Activated naive CD8-positive, alpha-beta T cell treated with anti-CD3 and anti-CD28 coated beads, Interleukin-2, amount 50 U/mL, for 24 hours (primary cell): ENCODE measurements at regions not wholly inside any gene's neighbourhood (a gene's known extent, or its start where the extent isn't known, plus 50 kb on each side); places are given as distances from the start of the nearest gene placed in this dataset.

Source experiments
- ATAC-seq: fragments of 150-1000 bp; cut with Tn5 transposase; one replicate; pipeline ENCODE4 v1.10.0; 2021
- DNase-seq: peaks from one replicate; pipeline ENCODE4 v3.0.0; 2021
- H3K27ac Mint-ChIP-seq: one replicate; pipeline ENCODE4 v1.8.0; 2021; ENCODE audit warnings: mild to moderate bottlenecking, mixed read lengths
- H3K27me3 Mint-ChIP-seq: one replicate; pipeline ENCODE4 v1.8.0; 2021; ENCODE audit warnings: mixed read lengths
- H3K36me3 Mint-ChIP-seq: one replicate; pipeline ENCODE4 v1.8.0; 2021; ENCODE audit warnings: low read depth, mixed read lengths
- H3K4me1 Mint-ChIP-seq: one replicate; pipeline ENCODE4 v1.8.0; 2021; ENCODE audit warnings: mixed read lengths
- H3K4me3 Mint-ChIP-seq: one replicate; pipeline ENCODE4 v1.8.0; 2021; ENCODE audit warnings: mild to moderate bottlenecking, moderate library complexity, mixed read lengths
- H3K9me3 Mint-ChIP-seq: one replicate; pipeline ENCODE4 v1.8.0; 2021; ENCODE audit warnings: mixed read lengths

DNA sequence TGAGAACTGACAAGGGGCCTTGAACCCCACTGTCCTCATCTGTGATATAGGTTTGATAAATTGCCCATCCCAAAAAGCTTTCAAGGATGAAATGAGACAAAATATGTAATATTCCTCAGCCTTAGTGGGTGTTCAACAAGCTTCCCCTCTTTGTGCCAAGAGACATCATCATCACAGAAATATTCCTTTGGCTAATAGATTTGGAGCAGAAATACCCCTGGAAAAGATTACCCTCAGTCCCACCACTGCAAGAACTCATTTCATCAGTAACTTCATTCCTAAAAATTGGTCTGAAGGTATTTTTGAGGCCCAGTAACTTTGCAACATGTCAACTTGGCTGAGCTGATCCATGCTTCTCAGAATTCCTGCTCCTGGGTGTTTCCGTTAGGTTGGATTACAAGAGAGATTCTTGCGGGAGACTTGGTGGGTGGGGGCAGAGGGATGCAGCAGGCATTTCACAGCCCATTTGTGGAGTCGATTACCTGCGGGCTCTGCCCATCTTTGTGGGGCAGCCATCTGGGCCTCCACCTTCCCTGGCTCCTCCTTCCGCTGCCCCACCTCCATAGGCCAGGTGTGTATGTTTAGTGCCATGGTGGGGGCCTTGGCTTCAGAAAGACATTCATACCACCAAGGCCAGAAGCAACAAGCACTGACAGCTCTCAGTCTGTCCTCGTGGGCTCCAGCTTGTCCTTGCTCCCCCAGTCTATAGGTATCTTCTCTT lies 263.9 kb downstream of the GLI2 start:
- no peak overlapping the region for H3K4me3 Mint-ChIP-seq
- no peak for ATAC-seq
- no peaks in the 10 kb centered on the region for H3K4me1 Mint-ChIP-seq
- H3K36me3 Mint-ChIP-seq: no peaks in the 10 kb centered on the region
- H3K27ac Mint-ChIP-seq: no peak overlapping the region
- H3K9me3 Mint-ChIP-seq: no peaks in the 10 kb centered on the region
- H3K27me3 Mint-ChIP-seq: peaks cover 5% of the 10 kb centered on the region
- no peak for DNase-seq

DNA sequence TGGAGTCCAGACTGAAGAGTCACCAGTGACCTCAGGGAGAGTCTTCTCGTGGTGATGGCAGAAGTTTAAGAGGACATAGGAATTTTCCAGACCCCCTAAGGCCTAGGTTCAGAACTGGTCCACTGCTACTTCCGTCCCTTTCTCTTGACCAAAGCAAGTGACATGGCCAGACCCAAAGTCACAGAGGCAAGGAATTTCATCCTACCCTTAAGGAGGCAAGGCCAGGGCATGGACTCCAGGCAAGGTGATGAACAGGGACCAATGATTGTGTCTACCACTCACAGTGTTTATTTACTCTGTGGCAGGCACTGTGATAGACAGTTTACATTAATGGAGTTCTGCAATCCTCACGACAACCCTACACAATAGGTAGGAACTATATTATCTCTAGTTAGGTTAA lies 265.1 kb downstream of the GLI2 start:
- ATAC-seq (no peak), DNase-seq (no peak)
- H3K9me3 Mint-ChIP-seq: no peaks in the 10 kb centered on the region
- H3K27me3 Mint-ChIP-seq: peaks cover 5% of the 10 kb centered on the region
- no peak overlapping the region for H3K27ac Mint-ChIP-seq
- H3K36me3 Mint-ChIP-seq: no peaks in the 10 kb centered on the region
- no peak overlapping the region for H3K4me3 Mint-ChIP-seq
- no peaks in the 10 kb centered on the region for H3K4me1 Mint-ChIP-seq

DNA sequence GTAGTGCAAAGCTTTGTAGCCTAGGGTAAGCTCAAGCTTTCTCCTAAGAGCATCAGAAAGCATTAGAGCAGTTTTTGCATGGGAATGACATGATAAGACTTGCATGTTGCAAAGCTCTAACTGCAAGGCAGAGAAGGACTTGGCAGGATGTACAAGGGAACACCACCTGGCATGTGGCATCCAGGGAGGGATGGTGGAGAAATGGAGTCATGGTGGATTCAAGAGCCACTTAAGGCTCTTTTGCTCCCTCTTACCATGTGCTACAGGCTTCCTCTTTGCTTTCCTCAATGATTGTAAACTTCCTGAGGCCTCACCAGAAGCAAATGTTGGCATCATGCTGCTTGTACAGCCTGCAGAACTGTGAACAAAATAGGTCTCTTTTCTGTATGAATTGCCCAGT lies 266.0 kb downstream of the GLI2 start:
- ATAC-seq (no peak), DNase-seq (no peak)
- no peaks in the 10 kb centered on the region for H3K4me1 Mint-ChIP-seq
- H3K4me3 Mint-ChIP-seq: no peak overlapping the region
- no peaks in the 10 kb centered on the region for H3K9me3 Mint-ChIP-seq
- no peak overlapping the region for H3K27ac Mint-ChIP-seq
- peaks cover 5% of the 10 kb centered on the region for H3K27me3 Mint-ChIP-seq
- no peaks in the 10 kb centered on the region for H3K36me3 Mint-ChIP-seq

DNA sequence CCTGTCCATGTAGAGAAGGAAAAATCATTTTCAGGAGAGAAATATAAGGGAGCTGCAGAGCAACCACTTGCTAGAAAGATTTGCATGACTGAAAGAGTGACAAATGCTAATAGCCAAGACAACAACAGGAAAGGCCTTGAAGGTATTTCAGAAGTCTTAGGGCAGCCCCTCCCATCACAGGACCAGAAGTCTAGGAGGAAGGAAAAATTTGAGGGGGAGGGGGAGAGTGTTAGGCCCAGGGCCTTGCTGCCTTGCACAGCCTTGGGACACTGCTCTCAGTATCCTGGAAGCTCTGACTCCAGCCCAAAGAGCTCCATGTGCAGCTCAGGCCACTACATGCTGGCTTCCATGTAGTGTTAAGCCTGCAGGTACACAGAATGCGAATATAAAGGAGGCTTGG lies 266.9 kb downstream of the GLI2 start:
- DNase-seq (no peak), ATAC-seq (no peak)
- H3K27ac Mint-ChIP-seq: no peak overlapping the region
- no peaks in the 10 kb centered on the region for H3K9me3 Mint-ChIP-seq
- peaks cover 5% of the 10 kb centered on the region for H3K27me3 Mint-ChIP-seq
- H3K4me3 Mint-ChIP-seq: no peak overlapping the region
- no peaks in the 10 kb centered on the region for H3K36me3 Mint-ChIP-seq
- H3K4me1 Mint-ChIP-seq: no peaks in the 10 kb centered on the region

DNA sequence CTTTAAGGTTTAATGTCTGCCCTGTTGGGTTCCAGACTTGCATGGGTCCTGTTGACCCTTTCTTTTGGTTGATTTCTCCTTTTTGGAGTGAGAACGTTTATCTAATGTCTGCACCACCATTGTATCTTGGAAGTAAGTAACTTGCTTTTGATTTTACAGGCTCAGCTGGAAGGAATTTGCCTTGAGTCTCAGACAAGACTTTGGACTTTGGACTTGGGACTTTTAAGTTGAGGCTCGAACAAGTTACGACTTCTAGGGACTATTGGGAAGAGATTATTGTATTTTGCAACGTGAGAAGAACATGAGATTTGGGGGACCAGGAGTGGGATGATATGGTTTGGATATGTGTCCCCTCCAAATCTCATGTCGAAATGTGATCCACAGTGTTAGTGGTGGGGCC lies 267.7 kb downstream of the GLI2 start:
- Mint-ChIP-seq H3K36me3 (no peaks in the 10 kb centered on the region), H3K27ac (no peak overlapping the region), H3K4me3 (no peak overlapping the region), H3K27me3 (peaks cover 5% of the 10 kb centered on the region), H3K4me1 (no peaks in the 10 kb centered on the region), H3K9me3 (no peaks in the 10 kb centered on the region)
- ATAC-seq (no peak), DNase-seq (no peak)

DNA sequence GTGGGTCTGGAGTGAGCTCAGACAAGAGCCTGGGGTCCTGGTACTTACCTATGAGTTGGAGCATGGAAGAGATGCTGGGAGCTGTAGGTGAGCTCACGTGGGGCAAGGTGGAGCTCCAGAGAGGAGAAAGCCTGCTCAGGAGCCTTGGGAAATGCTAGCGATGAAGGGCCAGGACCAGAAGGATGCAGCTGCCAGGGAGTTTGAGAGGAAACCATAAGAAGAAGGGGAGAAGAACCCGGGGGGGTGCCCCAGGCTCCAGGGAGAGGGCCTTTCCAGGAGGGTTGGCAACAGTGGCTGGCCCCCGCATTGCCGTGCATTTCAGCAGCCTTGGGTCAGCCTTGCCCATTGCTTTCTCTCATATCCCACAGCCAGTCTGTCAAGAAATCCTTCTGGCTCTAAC lies 268.7 kb downstream of the GLI2 start:
- Mint-ChIP-seq H3K4me1 (no peaks in the 10 kb centered on the region), H3K27me3 (peaks cover 7% of the 10 kb centered on the region), H3K4me3 (no peak overlapping the region), H3K9me3 (no peaks in the 10 kb centered on the region), H3K36me3 (no peaks in the 10 kb centered on the region), H3K27ac (no peak overlapping the region)
- ATAC-seq: no peak
- no peak for DNase-seq

DNA sequence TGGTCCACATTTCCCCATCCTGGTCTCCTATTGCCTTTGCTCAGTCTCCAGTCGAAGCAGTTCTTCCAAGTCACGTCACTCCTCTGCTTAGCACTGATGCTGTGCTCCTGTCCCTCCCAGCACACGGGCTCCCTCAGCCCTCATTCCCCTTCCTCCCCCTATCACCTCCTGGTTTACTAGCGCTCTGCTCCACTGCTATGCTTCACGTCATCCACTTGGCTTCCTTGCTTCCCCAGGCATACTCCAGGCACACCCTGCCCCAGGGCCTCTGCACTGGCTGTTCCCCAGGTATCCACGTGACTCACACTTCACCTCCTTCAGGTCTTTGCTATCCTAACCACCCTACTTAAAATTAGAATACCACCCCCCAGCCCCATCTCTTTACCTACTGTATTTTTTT lies 269.3 kb downstream of the GLI2 start:
- H3K36me3 Mint-ChIP-seq: no peaks in the 10 kb centered on the region
- no peak overlapping the region for H3K27ac Mint-ChIP-seq
- no peak overlapping the region for H3K4me3 Mint-ChIP-seq
- ATAC-seq (no peak), DNase-seq (no peak)
- no peaks in the 10 kb centered on the region for H3K9me3 Mint-ChIP-seq
- H3K4me1 Mint-ChIP-seq: no peaks in the 10 kb centered on the region
- H3K27me3 Mint-ChIP-seq: peaks cover 6% of the 10 kb centered on the region

DNA sequence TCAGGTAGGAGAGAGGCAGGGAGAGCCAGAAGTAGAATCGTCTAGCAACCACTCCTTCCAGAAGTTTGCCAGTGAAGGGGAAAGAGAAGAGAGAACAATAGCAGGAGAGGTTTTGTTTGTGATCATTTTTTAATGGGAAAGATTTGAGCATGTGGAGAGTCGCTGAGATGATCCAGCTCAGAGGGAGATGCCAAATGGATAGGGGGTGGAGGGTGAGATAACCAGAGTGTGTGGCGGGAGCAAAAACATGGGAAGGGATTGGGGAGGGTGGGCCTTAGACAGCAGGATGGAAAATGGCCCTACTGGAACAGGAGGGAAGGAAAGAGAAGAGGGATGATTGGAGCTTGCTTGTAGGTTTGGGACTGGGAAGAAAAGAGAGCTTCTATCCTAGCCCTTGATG lies 269.8 kb downstream of the GLI2 start:
- peaks cover 6% of the 10 kb centered on the region for H3K27me3 Mint-ChIP-seq

DNA sequence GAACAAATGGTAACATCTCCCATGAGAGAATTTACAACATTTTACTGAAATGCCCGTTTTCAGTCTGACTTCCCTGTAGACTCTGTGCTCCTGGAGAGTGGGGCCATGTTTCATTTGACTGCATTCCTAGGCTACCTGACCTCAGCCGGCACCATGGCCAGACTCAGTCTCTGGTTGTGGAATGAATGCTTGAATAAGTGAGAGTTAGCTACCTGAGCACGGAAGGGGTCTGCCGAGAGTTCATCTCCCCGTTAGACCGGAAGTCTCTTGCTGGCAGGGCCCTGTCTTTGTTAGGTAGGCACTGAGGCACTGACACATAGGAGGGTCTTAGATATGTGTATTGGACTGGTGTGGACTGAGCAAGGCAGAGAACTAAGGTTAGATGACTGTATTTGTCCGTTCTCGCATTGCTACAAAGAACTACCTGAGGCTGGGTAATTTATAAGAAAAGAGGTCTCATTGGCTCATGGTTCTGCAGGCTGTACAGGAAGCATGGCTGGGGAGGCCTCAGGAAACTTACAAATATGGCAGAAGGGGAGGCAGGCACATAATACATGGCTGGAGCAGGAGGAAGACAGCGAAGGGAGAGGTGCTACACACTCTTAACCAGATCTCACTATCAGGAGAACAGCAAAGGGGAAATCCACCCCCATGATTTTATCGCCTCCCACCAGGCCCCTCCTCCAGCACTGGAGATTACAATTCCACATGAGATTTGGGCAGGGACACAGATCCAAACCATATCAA lies 271.2 kb downstream of the GLI2 start:
- Mint-ChIP-seq H3K27ac (no peak overlapping the region), H3K9me3 (peaks cover 5% of the 10 kb centered on the region), H3K4me3 (no peak overlapping the region), H3K27me3 (peaks cover 6% of the 10 kb centered on the region), H3K36me3 (no peaks in the 10 kb centered on the region), H3K4me1 (no peaks in the 10 kb centered on the region)
- DNase-seq (no peak), ATAC-seq (no peak)

More for the DNA sequence above, 269.8 kb downstream of the GLI2 start:
- ATAC-seq: no peak
- no peak for DNase-seq
- Mint-ChIP-seq H3K9me3 (peaks cover 4% of the 10 kb centered on the region), H3K27ac (no peak overlapping the region), H3K4me1 (no peaks in the 10 kb centered on the region), H3K36me3 (no peaks in the 10 kb centered on the region), H3K4me3 (no peak overlapping the region)

DNA sequence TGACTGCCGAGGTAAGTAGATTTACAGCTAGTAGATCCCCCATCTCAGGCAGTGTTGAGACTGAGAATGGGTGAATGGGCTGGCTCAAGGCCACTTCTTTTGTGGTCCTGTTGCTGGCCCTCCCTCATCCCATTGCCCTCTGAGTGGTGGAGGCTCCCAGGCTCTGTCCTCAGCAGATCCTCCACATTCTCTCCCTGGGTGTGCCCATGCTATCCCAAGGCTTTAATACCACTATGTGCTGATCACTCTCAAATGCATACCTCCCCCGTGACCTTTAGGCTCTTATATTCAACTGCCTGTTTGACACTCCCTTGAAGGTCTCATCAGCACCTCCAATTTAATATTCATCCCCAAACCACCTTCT lies 271.8 kb downstream of the GLI2 start:
- no peak for DNase-seq
- Mint-ChIP-seq H3K4me1 (no peaks in the 10 kb centered on the region), H3K27ac (no peak overlapping the region), H3K9me3 (peaks cover 5% of the 10 kb centered on the region), H3K36me3 (no peaks in the 10 kb centered on the region), H3K27me3 (peaks cover 6% of the 10 kb centered on the region), H3K4me3 (no peak overlapping the region)
- ATAC-seq: no peak

DNA sequence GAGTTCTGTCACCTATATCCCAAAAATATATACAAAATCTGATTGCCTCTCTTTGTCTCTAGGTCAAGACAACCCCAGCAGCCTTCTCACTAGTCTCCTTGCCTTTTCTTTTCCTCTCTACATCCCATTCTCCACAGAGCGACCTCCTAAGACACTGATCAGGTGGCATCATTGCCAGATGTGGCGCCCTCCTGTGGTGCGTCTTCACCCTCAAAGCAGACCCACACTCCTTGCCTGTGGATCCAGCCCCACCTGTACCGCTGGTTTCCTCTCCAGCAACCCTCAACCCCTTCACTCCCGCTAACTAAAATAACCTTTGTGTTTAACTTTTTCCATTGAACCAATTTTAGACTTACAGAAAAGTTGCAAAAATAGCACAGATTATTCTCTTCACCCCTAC lies 273.3 kb downstream of the GLI2 start:
- no peak overlapping the region for H3K27ac Mint-ChIP-seq

DNA sequence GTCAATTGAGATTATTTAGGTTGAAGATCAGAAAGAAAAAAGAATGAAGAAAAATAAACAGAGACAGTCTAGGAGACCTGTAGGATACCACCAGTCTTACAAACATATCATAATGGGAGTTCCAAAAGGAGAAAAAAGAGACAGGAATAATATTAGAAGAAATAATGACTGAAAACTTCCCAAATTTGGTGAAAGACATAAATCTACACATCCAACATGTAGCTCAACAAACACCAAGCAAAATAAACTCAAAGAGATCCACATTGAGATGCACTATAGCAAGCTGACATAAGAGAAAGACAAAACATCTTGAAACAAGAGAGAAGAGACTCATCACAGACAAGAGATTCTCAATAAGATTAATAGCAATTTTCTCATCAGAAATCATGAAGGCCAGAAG lies 274.0 kb downstream of the TFCP2L1 start:
- H3K27ac Mint-ChIP-seq: no peak overlapping the region
- no peak for ATAC-seq
- H3K36me3 Mint-ChIP-seq: no peaks in the 10 kb centered on the region
- H3K9me3 Mint-ChIP-seq: peaks cover 9% of the 10 kb centered on the region
- no peak overlapping the region for H3K4me3 Mint-ChIP-seq
- H3K27me3 Mint-ChIP-seq: peaks cover 6% of the 10 kb centered on the region
- DNase-seq: no peak
- no peaks in the 10 kb centered on the region for H3K4me1 Mint-ChIP-seq

More for the DNA sequence above, 273.3 kb downstream of the GLI2 start:
- H3K4me3 Mint-ChIP-seq: no peak overlapping the region
- no peaks in the 10 kb centered on the region for H3K4me1 Mint-ChIP-seq
- DNase-seq: no peak
- H3K9me3 Mint-ChIP-seq: peaks cover 5% of the 10 kb centered on the region
- H3K27me3 Mint-ChIP-seq: peaks cover 6% of the 10 kb centered on the region
- ATAC-seq: no peak
- H3K36me3 Mint-ChIP-seq: no peaks in the 10 kb centered on the region

DNA sequence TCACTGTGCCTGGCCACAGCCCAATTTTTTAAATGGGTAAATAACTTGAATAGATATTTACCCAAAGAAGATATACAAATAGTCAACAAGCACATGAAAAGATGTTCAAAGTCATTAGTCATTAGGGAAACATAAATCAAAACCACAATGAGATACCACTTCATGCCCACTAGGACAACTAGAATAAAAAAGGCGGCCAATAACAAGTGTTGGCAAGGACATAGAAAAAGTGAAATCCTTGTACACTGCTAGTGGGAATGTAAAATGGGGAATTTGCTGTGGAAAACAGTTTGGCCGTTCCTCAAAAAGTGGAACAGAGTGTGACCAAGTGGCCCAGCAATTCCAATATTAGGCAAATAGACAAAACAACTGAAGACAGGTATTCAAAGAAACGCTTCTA lies 270.1 kb downstream of the TFCP2L1 start:
- Mint-ChIP-seq H3K4me3 (no peak overlapping the region), H3K9me3 (peaks cover 9% of the 10 kb centered on the region), H3K36me3 (no peaks in the 10 kb centered on the region), H3K4me1 (no peaks in the 10 kb centered on the region), H3K27me3 (peaks cover 4% of the 10 kb centered on the region), H3K27ac (no peak overlapping the region)
- ATAC-seq (no peak), DNase-seq (no peak)

DNA sequence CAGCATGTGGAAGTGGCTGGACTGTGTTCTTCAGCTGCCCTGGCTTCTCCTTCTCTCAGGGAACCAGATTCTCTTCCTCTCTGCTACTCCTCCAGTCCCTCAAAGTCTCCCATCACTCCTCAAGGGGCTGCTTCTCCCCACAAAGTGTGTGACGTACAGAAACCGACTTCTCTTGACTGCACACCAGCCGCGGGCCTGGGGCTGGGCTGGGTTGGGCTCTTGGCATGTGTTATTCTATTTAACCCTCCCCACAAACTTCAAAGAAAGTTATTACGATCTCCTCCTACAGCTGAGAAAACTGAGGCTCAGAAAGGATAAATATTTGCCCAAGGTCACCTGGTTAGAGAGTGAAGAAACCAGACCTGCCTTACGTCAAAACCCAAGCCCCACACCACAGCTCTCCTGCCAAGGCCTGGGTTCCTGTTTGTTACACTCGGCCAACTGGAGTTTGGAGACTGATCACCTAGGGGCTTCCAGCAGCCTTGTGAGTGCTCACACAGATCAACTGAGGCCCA lies 269.0 kb downstream of the TFCP2L1 start:
- no peak overlapping the region for H3K27ac Mint-ChIP-seq
- peaks cover 2% of the 10 kb centered on the region for H3K27me3 Mint-ChIP-seq
- no peak for ATAC-seq
- no peaks in the 10 kb centered on the region for H3K4me1 Mint-ChIP-seq
- peaks cover 5% of the 10 kb centered on the region for H3K9me3 Mint-ChIP-seq
- H3K36me3 Mint-ChIP-seq: no peaks in the 10 kb centered on the region
- DNase-seq: no peak
- no peak overlapping the region for H3K4me3 Mint-ChIP-seq

DNA sequence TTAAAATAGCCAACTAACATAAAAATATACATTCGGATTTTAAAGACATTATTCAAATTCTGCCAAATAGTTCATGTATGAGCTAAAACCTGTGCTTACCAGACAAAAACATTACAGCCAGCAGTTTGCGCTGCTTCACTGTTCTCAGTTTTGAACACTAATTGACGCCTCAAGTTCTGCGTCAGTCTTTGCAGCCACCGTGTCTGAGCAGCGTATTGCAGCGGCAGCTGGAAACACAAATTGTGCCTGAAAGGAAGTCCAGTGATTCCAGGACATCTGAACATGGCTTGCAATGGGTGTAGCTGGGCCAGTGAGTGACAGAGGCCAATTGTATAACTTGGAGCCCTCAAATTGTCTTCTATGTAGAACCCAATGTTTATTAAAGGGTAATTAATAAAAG lies 267.6 kb downstream of the TFCP2L1 start:
- no peak overlapping the region for H3K27ac Mint-ChIP-seq
- no peak overlapping the region for H3K4me3 Mint-ChIP-seq
- H3K36me3 Mint-ChIP-seq: no peaks in the 10 kb centered on the region
- H3K9me3 Mint-ChIP-seq: peaks cover 5% of the 10 kb centered on the region
- peaks cover 3% of the 10 kb centered on the region for H3K27me3 Mint-ChIP-seq
- no peak for ATAC-seq
- H3K4me1 Mint-ChIP-seq: no peaks in the 10 kb centered on the region
- DNase-seq: no peak
